ENCODE measurements at regions not wholly inside any gene's neighbourhood (a gene's known extent, or its start where the extent isn't known, plus 50 kb on each side); places are given as distances from the start of the nearest gene placed in this dataset.

DNA sequence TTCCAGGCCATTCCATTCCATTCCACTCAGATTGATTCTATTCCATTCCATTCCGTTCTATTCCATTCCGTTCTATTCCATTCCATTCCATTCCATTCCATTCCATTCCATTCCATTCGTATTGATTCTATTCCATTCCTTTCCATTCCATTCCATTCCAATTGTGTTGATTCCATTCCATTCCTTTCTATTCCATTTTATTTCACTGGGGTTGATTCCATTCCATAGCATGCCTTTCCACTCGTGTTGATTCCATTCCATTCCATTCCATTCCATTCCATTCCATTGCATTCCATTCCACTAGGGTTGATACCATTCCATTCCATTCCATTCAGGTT, 1142.3 kb downstream of the RPIA start:
- TF ChIP-seq, protein P1, sequence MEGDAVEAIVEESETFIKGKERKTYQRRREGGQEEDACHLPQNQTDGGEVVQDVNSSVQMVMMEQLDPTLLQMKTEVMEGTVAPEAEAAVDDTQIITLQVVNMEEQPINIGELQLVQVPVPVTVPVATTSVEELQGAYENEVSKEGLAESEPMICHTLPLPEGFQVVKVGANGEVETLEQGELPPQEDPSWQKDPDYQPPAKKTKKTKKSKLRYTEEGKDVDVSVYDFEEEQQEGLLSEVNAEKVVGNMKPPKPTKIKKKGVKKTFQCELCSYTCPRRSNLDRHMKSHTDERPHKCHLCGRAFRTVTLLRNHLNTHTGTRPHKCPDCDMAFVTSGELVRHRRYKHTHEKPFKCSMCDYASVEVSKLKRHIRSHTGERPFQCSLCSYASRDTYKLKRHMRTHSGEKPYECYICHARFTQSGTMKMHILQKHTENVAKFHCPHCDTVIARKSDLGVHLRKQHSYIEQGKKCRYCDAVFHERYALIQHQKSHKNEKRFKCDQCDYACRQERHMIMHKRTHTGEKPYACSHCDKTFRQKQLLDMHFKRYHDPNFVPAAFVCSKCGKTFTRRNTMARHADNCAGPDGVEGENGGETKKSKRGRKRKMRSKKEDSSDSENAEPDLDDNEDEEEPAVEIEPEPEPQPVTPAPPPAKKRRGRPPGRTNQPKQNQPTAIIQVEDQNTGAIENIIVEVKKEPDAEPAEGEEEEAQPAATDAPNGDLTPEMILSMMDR (conservative IDR thresholded peaks at IDR 0.05; ENCODE audit: low read depth, low read length): no peak
- no peak for TF ChIP-seq POLR2A (IDR thresholded peaks at IDR 0.05; ENCODE audit: low read depth, low read length)
- no peak for TF ChIP-seq SMC3 (IDR thresholded peaks at IDR 0.05; ENCODE audit: low read depth, low read length)
- no peak for TF ChIP-seq CHD1 (IDR thresholded peaks at IDR 0.05; ENCODE audit: low read depth, low read length)
- TF ChIP-seq MXI1 (IDR thresholded peaks at IDR 0.05; ENCODE audit: borderline replicate concordance, low read depth, low read length): no peak
- TF ChIP-seq CEBPB (IDR thresholded peaks at IDR 0.05; ENCODE audit: low read depth, low read length): no peak
- TF ChIP-seq MAZ (IDR thresholded peaks at IDR 0.05; ENCODE audit: borderline replicate concordance, low read depth, low read length): no peak
- TF ChIP-seq RFX5 (IDR thresholded peaks at IDR 0.05; ENCODE audit: low read depth, low read length): no peak
- TF ChIP-seq RAD21 (IDR thresholded peaks at IDR 0.05; ENCODE audit: low read length): no peak
- no peak for TF ChIP-seq NFE2L2 (IDR thresholded peaks at IDR 0.05; ENCODE audit: low read depth, low read length)
- no peak for TF ChIP-seq BHLHE40 (IDR thresholded peaks at IDR 0.05; ENCODE audit: low read depth, low read length)
